Caco-2 (cell line): ENCODE measurements at regions not wholly inside any gene's neighbourhood (a gene's known extent, or its start where the extent isn't known, plus 50 kb on each side); places are given as distances from the start of the nearest gene placed in this dataset.
A peak's percentile ranks its signal among the peaks of the same experiment; 100 is the strongest.
"Not testable (repeated sequence)": the region's sequence is repeated elsewhere in the genome, so short reads cannot be mapped to it uniquely, and the experiment has no call there.

Source experiments
- BruUV-seq: library from RNA; stranded (reverse); fragments of 400-500 nt; replicated peaks from 2 replicates; lab custom pipeline; 2021; lab: Mats Ljungman, UMichigan
- CTCF ChIA-PET: fragments of 300-600 bp; sonication (Branson Sonifier 250); formaldehyde crosslinking; loops from one replicate; lab custom pipeline; 2022; ENCODE audit warnings: antibody characterized with exemption; lab: Charles Lee
- POLR2A ChIA-PET: fragments of 300-600 bp; sonication (Branson Sonifier 250); formaldehyde crosslinking; loops from one replicate; lab custom pipeline; 2022; ENCODE audit warnings: antibody characterized with exemption; lab: Charles Lee
- DNase-seq, 2 experiments: peaks; one replicate each; pipeline versions ENCODE4 v3.0.0 to v3.0.0-alpha.2; 2020 to 2022
- H3K27me3 ChIP-seq: replicated peaks from 2 replicates; pipeline ENCODE4 v1.6.0; 2011; ENCODE audit warnings: low read length; ENCODE audit not compliant: control insufficient read depth, insufficient read depth
- H3K36me3 ChIP-seq: 2 replicates; pipeline ENCODE4 v1.5.1; 2011; ENCODE audit warnings: low read length; ENCODE audit not compliant: control insufficient read depth, insufficient read depth
- H3K4me1 ChIP-seq: fragments of 250-450 bp; sonication (Bioruptor Pico); 2 replicates; pipeline ENCODE4 v1.5.1; 2020; ENCODE audit warnings: mild to moderate bottlenecking
- H3K4me3 ChIP-seq: 2 replicates; pipeline ENCODE4 v1.5.1; 2011; ENCODE audit warnings: low read depth, mild to moderate bottlenecking, control low read depth, low read length
- H3K9me3 ChIP-seq: fragments of 250-450 bp; sonication (Bioruptor Pico); 2 replicates; pipeline ENCODE4 v1.5.1; 2020; ENCODE audit warnings: mild to moderate bottlenecking, moderate library complexity
- H3K27ac Mint-ChIP-seq: one replicate; pipeline ENCODE4 v1.8.0; 2022; ENCODE audit warnings: mixed read lengths; ENCODE audit not compliant: unreplicated experiment
- H3K27me3 Mint-ChIP-seq: one replicate; pipeline ENCODE4 v1.8.0; 2022; ENCODE audit warnings: mixed read lengths; ENCODE audit not compliant: insufficient read depth, unreplicated experiment
- H3K36me3 Mint-ChIP-seq: one replicate; pipeline ENCODE4 v1.8.0; 2022; ENCODE audit warnings: mild to moderate bottlenecking, mixed read lengths; ENCODE audit not compliant: insufficient read depth, unreplicated experiment
- H3K4me1 Mint-ChIP-seq: one replicate; pipeline ENCODE4 v1.8.0; 2022; ENCODE audit warnings: low read depth, mixed read lengths; ENCODE audit not compliant: unreplicated experiment
- H3K4me3 Mint-ChIP-seq: one replicate; pipeline ENCODE4 v1.8.0; 2022; ENCODE audit warnings: mild to moderate bottlenecking, moderate library complexity, mixed read lengths; ENCODE audit not compliant: unreplicated experiment
- H3K9me3 Mint-ChIP-seq: one replicate; pipeline ENCODE4 v1.8.0; 2022; ENCODE audit warnings: mixed read lengths; ENCODE audit not compliant: unreplicated experiment
- CTCF ChIP-seq, 2 experiments: fragments of 200-600 bp in 1 of 2; IDR thresholded peaks; 1 replicate in 1 of 2; 2 replicates in 1 of 2; pipeline versions ENCODE4 v1.5.1 to v1.8.0; 2011 to 2022; ENCODE audit warnings: antibody characterized with exemption in 1 of 2, control low read depth in 1 of 2, inconsistent platforms in 1 of 2, low read depth in 1 of 2, low read length in 1 of 2, mild to moderate bottlenecking in 1 of 2, moderate library complexity in 1 of 2; ENCODE audit not compliant: insufficient read depth in 1 of 2, severe bottlenecking in 1 of 2, unreplicated experiment in 1 of 2
- intact Hi-C: fragments of 100-400 bp; cut with micrococcal nuclease; formaldehyde crosslinking; loops from one replicate; pipeline ENCODE4 v1.10.0; 2022; ENCODE audit not compliant: unreplicated experiment

- H3K27me3 ChIP-seq, result no peaks in the 10 kb centered on the region
- H3K36me3 ChIP-seq, result no peaks in the 10 kb centered on the region
- H3K4me3 ChIP-seq, result no peak overlapping the region
- peaks cover 7% of the 10 kb centered on the region for H3K4me1 Mint-ChIP-seq
- ChIA-PET CTCF (interaction anchor here (1.5 kb wide), 1 partner anchor 12 kb away, joined by 6 read pairs; no protein-coding TSS in a partner anchor), POLR2A (no interaction called here)
- H3K36me3 Mint-ChIP-seq, result no peaks in the 10 kb centered on the region
- H3K9me3 ChIP-seq, result no peaks in the 10 kb centered on the region
- no peak for TF ChIP-seq CTCF (IDR thresholded peaks at IDR 0.05; ENCODE audit: insufficient read depth in 1 of 2, low read depth in 1 of 2, low read length in 1 of 2, severe bottlenecking in 1 of 2, unreplicated experiment in 1 of 2)
- H3K4me3 Mint-ChIP-seq, result no peak overlapping the region
- no peaks in the 10 kb centered on the region for H3K9me3 Mint-ChIP-seq
- H3K27ac Mint-ChIP-seq, result no peak overlapping the region
- intact Hi-C loops, result no loop called here
- DNase-seq, result no peak
- peaks cover 6% of the 10 kb centered on the region for H3K27me3 Mint-ChIP-seq
- H3K4me1 ChIP-seq, result no peaks in the 10 kb centered on the region
- BruUV-seq, result no TSS peak
Observed at GRCh38 chr6:28825732-28826293, 98.0 kb downstream of the TRIM27 start.

- H3K27ac Mint-ChIP-seq, POLR2A ChIA-PET, H3K4me3 Mint-ChIP-seq, H3K4me1 ChIP-seq, H3K36me3 Mint-ChIP-seq, H3K4me3 ChIP-seq, DNase-seq, H3K27me3 ChIP-seq, H3K4me1 Mint-ChIP-seq, H3K36me3 ChIP-seq, H3K9me3 Mint-ChIP-seq, intact Hi-C loops, H3K27me3 Mint-ChIP-seq, BruUV-seq, CTCF ChIA-PET, H3K9me3 ChIP-seq: not testable (repeated sequence)
Observed at GRCh38 chr6:28831683-28832082, 92.1 kb downstream of the TRIM27 start.

GRCh38 chr6:28836703-28837102 is 87.1 kb downstream of the TRIM27 start:
- H3K4me1 ChIP-seq, H3K27me3 Mint-ChIP-seq, BruUV-seq, H3K9me3 ChIP-seq, H3K4me3 ChIP-seq, H3K4me1 Mint-ChIP-seq, H3K27me3 ChIP-seq, H3K36me3 ChIP-seq, H3K9me3 Mint-ChIP-seq, H3K27ac Mint-ChIP-seq, H3K4me3 Mint-ChIP-seq: not testable (repeated sequence)
- intact Hi-C loops, result loop anchor here (1.0 kb wide), 1 partner anchor 181 kb away; no protein-coding TSS in a partner anchor
- CTCF ChIA-PET, result interaction anchor here (0.5 to 2.7 kb wide), 14 partner anchors 11 to 179 kb away, joined by 3 to 24 read pairs (median 5); partner anchors contain the start of gene TRIM27
- peak in 1 of 2 experiments; percentile 13 for DNase-seq
- H3K36me3 Mint-ChIP-seq, result peaks cover 22% of the 10 kb centered on the region
- POLR2A ChIA-PET, result interaction anchor here (0.5 to 1.7 kb wide), 2 partner anchors 87 to 173 kb away, joined by 3 to 5 read pairs; partner anchors contain the start of gene TRIM27

- DNase-seq, result peak; percentile 46 to 79
- Mint-ChIP-seq H3K9me3 (no peaks in the 10 kb centered on the region), H3K27me3 (peaks cover 3% of the 10 kb centered on the region), H3K4me1 (peaks cover 6% of the 10 kb centered on the region), H3K27ac (peak overlapping the region; percentile 94), H3K36me3 (peaks cover 22% of the 10 kb centered on the region), H3K4me3 (peak overlapping the region; percentile 96)
- Histone ChIP-seq H3K4me3 (peak overlapping the region; percentile 66), H3K4me1 (no peaks in the 10 kb centered on the region; the same call in 1 of the 2 replicates), H3K36me3 (no peaks in the 10 kb centered on the region), H3K27me3 (no peaks in the 10 kb centered on the region), H3K9me3 (no peaks in the 10 kb centered on the region)
- intact Hi-C loops, result loop anchor here (1.0 kb wide), 4 partner anchors 25 to 147 kb away; no protein-coding TSS in a partner anchor
- no TSS peak for BruUV-seq
- CTCF ChIA-PET, result interaction anchor here (0.6 to 2.7 kb wide), 12 partner anchors 12 to 234 kb away, joined by 3 to 24 read pairs (median 4); partner anchors contain the start of gene TRIM27
- POLR2A ChIA-PET, result interaction anchor here (0.5 to 1.7 kb wide), 4 partner anchors 84 to 167 kb away, joined by 3 to 12 read pairs (median 4); partner anchors contain the start of genes TRIM27 and ZNF311
- TF ChIP-seq CTCF (IDR thresholded peaks at IDR 0.05; ENCODE audit: insufficient read depth in 1 of 2, low read depth in 1 of 2, low read length in 1 of 2, severe bottlenecking in 1 of 2, unreplicated experiment in 1 of 2), result no peak
Observed at GRCh38 chr6:28838289-28838633, 85.5 kb downstream of the TRIM27 start.
